ENCODE measurements at regions not wholly inside any gene's neighbourhood (a gene's known extent, or its start where the extent isn't known, plus 50 kb on each side); places are given as distances from the start of the nearest gene placed in this dataset.

- TF ChIP-seq EZH2 (IDR thresholded peaks at IDR 0.05; ENCODE audit: insufficient read depth, low read length) (no peak), CTCF (IDR thresholded peaks at IDR 0.05; ENCODE audit: insufficient read depth, low read depth, low read length) (no peak)
- H3K9me3 ChIP-seq (ENCODE audit: insufficient read depth, low read depth, low read length): no peaks in the 10 kb centered on the region
- DNase-seq (ENCODE audit: low read depth): no peak
- H3K4me1 ChIP-seq (ENCODE audit: insufficient read depth, low read length): no peaks in the 10 kb centered on the region
- H3K4me3 ChIP-seq (ENCODE audit: insufficient read depth, low read depth, low read length): no peak overlapping the region
- H3K4me1 Mint-ChIP-seq (ENCODE audit: low read depth, unreplicated experiment): no peaks in the 10 kb centered on the region
- no peak for FAIRE-seq
- no peaks in the 10 kb centered on the region for H3K79me2 ChIP-seq (ENCODE audit: insufficient read depth, low read length)
- H3K9ac ChIP-seq (ENCODE audit: low read length): no peak overlapping the region
- no peaks in the 10 kb centered on the region for H3K36me3 Mint-ChIP-seq (ENCODE audit: low read depth, unreplicated experiment)
- no peaks in the 10 kb centered on the region for H3K9me3 Mint-ChIP-seq (ENCODE audit: unreplicated experiment)
- no peak overlapping the region for H3K4me3 Mint-ChIP-seq (ENCODE audit: unreplicated experiment)
- no peaks in the 10 kb centered on the region for H3K36me3 ChIP-seq (ENCODE audit: insufficient read depth, low read length)
- H2AFZ ChIP-seq (ENCODE audit: low read depth, low read length): no peak overlapping the region
- H3K27ac Mint-ChIP-seq (ENCODE audit: unreplicated experiment): no peak overlapping the region
- H3K4me2 ChIP-seq (ENCODE audit: low read length): no peak overlapping the region
- H3K27ac ChIP-seq (ENCODE audit: low read depth, low read length): no peak overlapping the region
- peaks cover 3% of the 10 kb centered on the region for H3K27me3 Mint-ChIP-seq (ENCODE audit: low read depth, unreplicated experiment)
- no peaks in the 10 kb centered on the region for H3K27me3 ChIP-seq (ENCODE audit: insufficient read depth, low read length)
- H4K20me1 ChIP-seq (ENCODE audit: insufficient read depth, low read length): no peaks in the 10 kb centered on the region
Measured at GRCh38 chr7:96596120-96596826, 113.4 kb downstream of the SEM1 start.

GRCh38 chr7:96591900-96592676, 117.6 kb downstream of the SEM1 start:
- H2AFZ ChIP-seq (ENCODE audit: low read depth, low read length): no peak overlapping the region
- no peaks in the 10 kb centered on the region for H4K20me1 ChIP-seq (ENCODE audit: insufficient read depth, low read length)
- H3K9ac ChIP-seq (ENCODE audit: low read length): no peak overlapping the region
- H3K4me2 ChIP-seq (ENCODE audit: low read length): no peak overlapping the region
- Mint-ChIP-seq H3K4me3 (ENCODE audit: unreplicated experiment) (no peak overlapping the region), H3K9me3 (ENCODE audit: unreplicated experiment) (no peaks in the 10 kb centered on the region), H3K27me3 (ENCODE audit: low read depth, unreplicated experiment) (peaks cover 10% of the 10 kb centered on the region), H3K4me1 (ENCODE audit: low read depth, unreplicated experiment) (no peaks in the 10 kb centered on the region), H3K27ac (ENCODE audit: unreplicated experiment) (no peak overlapping the region), H3K36me3 (ENCODE audit: low read depth, unreplicated experiment) (no peaks in the 10 kb centered on the region)
- DNase-seq (ENCODE audit: low read depth) (no peak), FAIRE-seq (no peak)
- TF ChIP-seq EZH2 (IDR thresholded peaks at IDR 0.05; ENCODE audit: insufficient read depth, low read length) (no peak), CTCF (IDR thresholded peaks at IDR 0.05; ENCODE audit: insufficient read depth, low read depth, low read length) (no peak)
- H3K4me3 ChIP-seq (ENCODE audit: insufficient read depth, low read depth, low read length): no peak overlapping the region
- no peaks in the 10 kb centered on the region for H3K9me3 ChIP-seq (ENCODE audit: insufficient read depth, low read depth, low read length)
- no peaks in the 10 kb centered on the region for H3K27me3 ChIP-seq (ENCODE audit: insufficient read depth, low read length)
- H3K79me2 ChIP-seq (ENCODE audit: insufficient read depth, low read length): no peaks in the 10 kb centered on the region
- H3K36me3 ChIP-seq (ENCODE audit: insufficient read depth, low read length): no peaks in the 10 kb centered on the region
- H3K27ac ChIP-seq (ENCODE audit: low read depth, low read length): no peak overlapping the region
- no peaks in the 10 kb centered on the region for H3K4me1 ChIP-seq (ENCODE audit: insufficient read depth, low read length)

All from astrocyte (in vitro differentiated cells and primary cell).